Neural cell (in vitro differentiated cells): ENCODE measurements at regions not wholly inside any gene's neighbourhood (a gene's known extent, or its start where the extent isn't known, plus 50 kb on each side); places are given as distances from the start of the nearest gene placed in this dataset.

Experiments
- CTCF ChIP-seq: fragments of 450-650 bp; IDR thresholded peaks from 2 replicates; pipeline ENCODE4 v1.5.1; 2014; ENCODE audit warnings: antibody characterized with exemption, mild to moderate bottlenecking, moderate library complexity; ENCODE audit not compliant: poor library complexity, severe bottlenecking
- EP300 ChIP-seq: fragments of 450-650 bp; conservative IDR thresholded peaks from 2 replicates; pipeline ENCODE4 v1.6.1; 2014; ENCODE audit warnings: antibody characterized with exemption, mild to moderate bottlenecking, moderate library complexity; ENCODE audit not compliant: poor library complexity, severe bottlenecking
- EZH2 ChIP-seq: fragments of 200-600, 300-800 bp; shearing (Covaris generic), sonication (generic); IDR thresholded peaks from 2 replicates; pipeline ENCODE4 v1.6.1; 2014; ENCODE audit warnings: antibody characterized with exemption, low read length, borderline replicate concordance, mild to moderate bottlenecking; ENCODE audit not compliant: insufficient read depth, poor library complexity, severe bottlenecking
- POLR2AphosphoS5 ChIP-seq: IDR thresholded peaks from 2 replicates; pipeline ENCODE4 v1.6.1; 2012
- RAD21 ChIP-seq: fragments of 450-650 bp; conservative IDR thresholded peaks from 2 replicates; pipeline ENCODE4 v1.6.1; 2014; ENCODE audit warnings: antibody characterized with exemption, mild to moderate bottlenecking, moderate library complexity
- SMC3 ChIP-seq: fragments of 450-650 bp; conservative IDR thresholded peaks from 2 replicates; pipeline ENCODE4 v1.6.1; 2014; ENCODE audit warnings: antibody characterized with exemption, mild to moderate bottlenecking, moderate library complexity; ENCODE audit not compliant: poor library complexity
- TF ChIP-seq, protein P1 (sequence below): IDR thresholded peaks from 2 replicates; pipeline ENCODE4 v1.6.1; 2012; ENCODE audit warnings: borderline replicate concordance

DNA sequence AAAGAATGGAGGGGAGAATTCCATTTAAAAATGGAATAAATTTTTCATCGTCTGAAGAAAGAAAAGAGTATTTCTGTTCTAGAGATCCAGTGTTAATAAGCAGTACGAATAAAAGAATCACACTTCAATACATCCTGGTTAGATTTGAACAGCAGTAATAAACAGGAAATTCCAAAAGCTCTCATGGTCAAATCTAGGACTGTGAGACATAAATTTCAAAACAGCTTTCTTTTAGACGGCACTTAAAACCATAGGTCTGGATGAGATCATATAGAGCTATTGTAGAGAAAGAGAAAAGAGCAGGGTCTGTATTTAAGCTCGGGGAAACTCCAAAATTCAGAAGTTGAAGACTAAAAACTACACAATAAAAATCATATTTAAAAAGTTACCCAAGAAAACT lies 1006.9 kb upstream of the CTNND2 start:
- TF ChIP-seq CTCF (no peak), RAD21 (no peak), EZH2 (no peak), POLR2AphosphoS5 (no peak), EP300 (no peak), SMC3 (no peak)
- TF ChIP-seq, protein P1, sequence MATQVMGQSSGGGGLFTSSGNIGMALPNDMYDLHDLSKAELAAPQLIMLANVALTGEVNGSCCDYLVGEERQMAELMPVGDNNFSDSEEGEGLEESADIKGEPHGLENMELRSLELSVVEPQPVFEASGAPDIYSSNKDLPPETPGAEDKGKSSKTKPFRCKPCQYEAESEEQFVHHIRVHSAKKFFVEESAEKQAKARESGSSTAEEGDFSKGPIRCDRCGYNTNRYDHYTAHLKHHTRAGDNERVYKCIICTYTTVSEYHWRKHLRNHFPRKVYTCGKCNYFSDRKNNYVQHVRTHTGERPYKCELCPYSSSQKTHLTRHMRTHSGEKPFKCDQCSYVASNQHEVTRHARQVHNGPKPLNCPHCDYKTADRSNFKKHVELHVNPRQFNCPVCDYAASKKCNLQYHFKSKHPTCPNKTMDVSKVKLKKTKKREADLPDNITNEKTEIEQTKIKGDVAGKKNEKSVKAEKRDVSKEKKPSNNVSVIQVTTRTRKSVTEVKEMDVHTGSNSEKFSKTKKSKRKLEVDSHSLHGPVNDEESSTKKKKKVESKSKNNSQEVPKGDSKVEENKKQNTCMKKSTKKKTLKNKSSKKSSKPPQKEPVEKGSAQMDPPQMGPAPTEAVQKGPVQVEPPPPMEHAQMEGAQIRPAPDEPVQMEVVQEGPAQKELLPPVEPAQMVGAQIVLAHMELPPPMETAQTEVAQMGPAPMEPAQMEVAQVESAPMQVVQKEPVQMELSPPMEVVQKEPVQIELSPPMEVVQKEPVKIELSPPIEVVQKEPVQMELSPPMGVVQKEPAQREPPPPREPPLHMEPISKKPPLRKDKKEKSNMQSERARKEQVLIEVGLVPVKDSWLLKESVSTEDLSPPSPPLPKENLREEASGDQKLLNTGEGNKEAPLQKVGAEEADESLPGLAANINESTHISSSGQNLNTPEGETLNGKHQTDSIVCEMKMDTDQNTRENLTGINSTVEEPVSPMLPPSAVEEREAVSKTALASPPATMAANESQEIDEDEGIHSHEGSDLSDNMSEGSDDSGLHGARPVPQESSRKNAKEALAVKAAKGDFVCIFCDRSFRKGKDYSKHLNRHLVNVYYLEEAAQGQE, result no peak
